ENCODE measurements at regions not wholly inside any gene's neighbourhood (a gene's known extent, or its start where the extent isn't known, plus 50 kb on each side); places are given as distances from the start of the nearest gene placed in this dataset.
A peak's percentile ranks its signal among the peaks of the same experiment; 100 is the strongest.

DNA sequence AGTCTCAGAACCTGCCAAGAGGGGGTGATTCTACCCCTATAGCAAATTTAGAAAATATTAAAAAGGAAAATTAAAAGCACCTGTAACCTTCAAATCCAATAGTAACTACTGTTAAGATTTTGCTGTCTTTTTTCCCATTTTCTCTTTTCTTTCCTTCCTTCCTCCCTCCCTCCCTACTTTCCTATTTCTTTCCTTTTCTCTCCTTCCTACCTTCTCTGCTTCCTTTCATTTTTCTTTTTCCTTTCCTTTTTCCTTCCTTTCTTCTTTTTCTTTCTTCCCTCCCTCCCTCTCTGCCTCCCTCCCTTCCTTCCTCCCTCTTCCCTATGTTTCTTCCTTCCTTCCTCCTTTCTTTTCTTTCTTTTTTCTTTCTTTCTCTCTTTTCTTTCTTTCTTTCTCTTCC is 120.2 kb upstream of the KCTD7 start:
- no peaks in the 10 kb centered on the region for H3K36me3 Mint-ChIP-seq
- no peak overlapping the region for H3K27ac Mint-ChIP-seq
- CTCF ChIA-PET, result interaction anchor here in 1 of 2 donors (0.7 kb wide), 1 partner anchor 12 kb away, joined by 3 read pairs; no protein-coding TSS in a partner anchor
- POLR2A ChIA-PET, result interaction anchor here in 1 of 2 donors (0.5 kb wide), 1 partner anchor 437 kb away, joined by 5 read pairs; no protein-coding TSS in a partner anchor
- Histone ChIP-seq H3K4me1 (ENCODE audit: control insufficient read depth in 1 of 2, extremely low read depth in 1 of 2, insufficient read depth in 2 of 2, low read length in 2 of 2) (peaks cover 0 to 17% of the 10 kb centered on the region in 2 experiments), H3K4me3 (ENCODE audit: control insufficient read depth in 1 of 2, extremely low read depth in 1 of 2, low read length in 1 of 2) (no peak overlapping the region), H3K27me3 (replicated peaks in 1 of 2; ENCODE audit: control insufficient read depth in 2 of 2, extremely low read depth in 1 of 2, insufficient read depth in 2 of 2, low read length in 1 of 2) (peaks cover 4 to 46% of the 10 kb centered on the region in 2 experiments), H3K9me3 (no peaks in the 10 kb centered on the region), H3K36me3 (ENCODE audit: control insufficient read depth in 2 of 2, extremely low read depth in 1 of 2, insufficient read depth in 1 of 2, low read length in 1 of 2) (no peaks in the 10 kb centered on the region), H3K27ac (ENCODE audit: low read length) (no peak overlapping the region)
- DNase-seq (no peak), ATAC-seq (replicated peaks in 1 of 4) (no peak)
- peaks cover 0 to 9% (median 7%) of the 10 kb centered on the region in 3 donors for H3K4me1 Mint-ChIP-seq
- H3K27me3 Mint-ChIP-seq, result peaks cover 4 to 13% of the 10 kb centered on the region in 2 donors
- H3K9me3 Mint-ChIP-seq, result no peaks in the 10 kb centered on the region
- H3K4me3 Mint-ChIP-seq, result no peak overlapping the region

DNA sequence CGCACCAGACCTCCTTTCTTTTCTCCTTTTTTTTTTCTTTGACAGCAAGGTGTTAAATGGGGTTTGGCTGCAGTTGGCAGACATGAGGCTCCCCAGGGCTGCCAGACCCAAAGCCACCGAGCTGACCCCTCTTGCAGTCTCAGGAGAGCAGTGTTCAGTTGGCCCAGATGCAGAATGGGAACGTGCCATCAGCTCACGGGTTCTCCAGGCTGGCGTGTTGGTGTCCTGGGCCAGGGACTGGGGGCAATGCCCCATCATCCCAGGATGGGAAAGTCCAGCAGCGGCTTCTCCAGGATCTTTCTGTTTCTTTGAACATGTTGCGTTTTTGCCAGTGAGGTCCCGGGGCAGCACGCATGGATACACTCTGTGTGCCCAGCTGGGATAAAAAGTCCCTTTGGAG is 114.6 kb upstream of the KCTD7 start:
- 88% methylated on average over 8 of the region's 9 CpGs for WGBS (ENCODE audit: insufficient coverage)
- no peak for DNase-seq
- Mint-ChIP-seq H3K9me3 (no peaks in the 10 kb centered on the region), H3K4me1 (no peaks in the 10 kb centered on the region), H3K36me3 (no peaks in the 10 kb centered on the region), H3K27ac (no peak overlapping the region), H3K27me3 (no peaks in the 10 kb centered on the region), H3K4me3 (no peak overlapping the region)
- peaks cover 0 to 13% of the 10 kb centered on the region in 2 experiments for H3K27me3 ChIP-seq (replicated peaks in 1 of 2; ENCODE audit: control insufficient read depth in 2 of 2, extremely low read depth in 1 of 2, insufficient read depth in 2 of 2, low read length in 1 of 2)
- no peaks in the 10 kb centered on the region for H3K9me3 ChIP-seq
- ChIA-PET POLR2A (no interaction called here), CTCF (no interaction called here)
- H3K4me1 ChIP-seq (ENCODE audit: control insufficient read depth in 1 of 2, extremely low read depth in 1 of 2, insufficient read depth in 2 of 2, low read length in 2 of 2), result no peaks in the 10 kb centered on the region
- H3K27ac ChIP-seq (ENCODE audit: low read length), result no peak overlapping the region
- H3K36me3 ChIP-seq (ENCODE audit: control insufficient read depth in 2 of 2, extremely low read depth in 1 of 2, insufficient read depth in 1 of 2, low read length in 1 of 2), result no peaks in the 10 kb centered on the region
- no peak for ATAC-seq (replicated peaks in 1 of 4)
- no peak overlapping the region for H3K4me3 ChIP-seq (ENCODE audit: control insufficient read depth in 1 of 2, extremely low read depth in 1 of 2, low read length in 1 of 2)

DNA sequence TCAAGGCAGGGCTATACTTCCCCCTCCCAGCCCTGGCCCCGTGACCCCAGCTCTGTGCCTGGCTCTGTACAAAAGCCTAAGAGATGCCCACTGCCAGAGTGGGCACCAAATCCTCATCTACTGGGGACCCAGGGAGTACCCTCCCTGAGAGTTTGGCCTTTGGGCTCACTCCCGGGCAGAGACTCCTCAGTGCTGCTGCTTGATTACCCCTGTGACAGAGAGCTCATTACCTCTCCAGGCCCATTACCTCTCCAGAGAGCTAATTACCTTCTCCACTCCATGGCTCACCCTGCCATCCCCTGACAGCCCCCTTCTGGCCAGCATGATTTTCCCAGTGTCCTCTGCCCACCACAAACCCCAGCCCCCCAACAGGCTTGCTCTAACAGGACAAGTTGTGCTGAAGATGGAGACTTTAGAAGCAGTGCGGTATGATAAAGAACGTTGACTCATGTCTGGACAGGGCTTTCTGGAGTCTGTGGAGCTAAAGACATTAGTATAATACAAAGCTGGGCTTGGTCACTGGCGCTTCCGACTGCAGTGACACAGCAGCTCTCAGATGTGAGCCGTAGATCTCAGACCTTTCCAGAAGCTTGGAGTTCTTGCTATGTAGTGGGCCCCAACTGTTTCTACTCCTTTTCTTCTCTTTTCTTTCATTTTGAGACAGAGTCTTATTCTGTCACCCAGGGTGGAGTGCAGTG is 111.3 kb upstream of the KCTD7 start:
- no peaks in the 10 kb centered on the region for H3K36me3 Mint-ChIP-seq
- POLR2A ChIA-PET, result no interaction called here
- Histone ChIP-seq H3K27me3 (replicated peaks in 1 of 2; ENCODE audit: control insufficient read depth in 2 of 2, extremely low read depth in 1 of 2, insufficient read depth in 2 of 2, low read length in 1 of 2) (peaks cover 0 to 5% of the 10 kb centered on the region in 2 experiments), H3K4me3 (ENCODE audit: control insufficient read depth in 1 of 2, extremely low read depth in 1 of 2, low read length in 1 of 2) (no peak overlapping the region), H3K27ac (ENCODE audit: low read length) (no peak overlapping the region), H3K36me3 (ENCODE audit: control insufficient read depth in 2 of 2, extremely low read depth in 1 of 2, insufficient read depth in 1 of 2, low read length in 1 of 2) (no peaks in the 10 kb centered on the region), H3K9me3 (no peaks in the 10 kb centered on the region), H3K4me1 (ENCODE audit: control insufficient read depth in 1 of 2, extremely low read depth in 1 of 2, insufficient read depth in 2 of 2, low read length in 2 of 2) (peaks cover 0 to under 1% of the 10 kb centered on the region in 2 experiments)
- CTCF ChIA-PET, result interaction anchor here in 1 of 2 donors (0.6 kb wide), 1 partner anchor 127 kb away, joined by 3 read pairs; no protein-coding TSS in a partner anchor
- DNase-seq, result no peak
- whole genome bisulfite sequencing (ENCODE audit: insufficient coverage), result 96% methylated on average over 3 of the region's 7 CpGs
- H3K9me3 Mint-ChIP-seq, result no peaks in the 10 kb centered on the region
- H3K27ac Mint-ChIP-seq, result no peak overlapping the region
- ATAC-seq (replicated peaks in 1 of 4), result no peak
- no peak overlapping the region for H3K4me3 Mint-ChIP-seq
- H3K4me1 Mint-ChIP-seq, result peaks cover 0 to 3% (median 2%) of the 10 kb centered on the region in 3 donors
- no peaks in the 10 kb centered on the region for H3K27me3 Mint-ChIP-seq

DNA sequence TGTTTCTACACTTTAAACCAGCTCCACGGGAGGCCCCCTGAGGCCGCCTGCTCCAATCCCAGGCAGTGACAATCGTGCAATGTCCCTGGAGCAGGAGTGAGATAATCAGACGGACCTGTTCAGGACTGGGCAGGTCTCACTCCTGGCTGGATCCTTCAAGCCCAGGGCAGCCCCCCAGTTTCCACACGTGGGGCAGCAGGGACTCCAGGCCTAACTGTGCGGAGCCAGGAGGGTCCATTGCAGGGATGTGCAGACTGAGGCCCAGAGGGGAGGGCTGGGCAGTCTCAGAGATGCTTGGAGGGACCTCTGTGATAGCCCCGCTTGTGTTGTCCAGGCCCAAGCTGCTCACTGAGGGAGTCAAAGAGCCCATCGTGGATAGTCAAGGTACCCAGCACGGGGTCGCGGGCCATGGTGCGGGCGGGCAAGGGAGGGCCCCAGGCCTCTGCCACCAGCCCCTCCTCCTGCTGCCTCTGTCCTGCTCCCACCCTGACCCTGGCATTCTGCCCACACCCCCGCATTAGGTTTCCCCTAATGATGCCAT is 110.5 kb upstream of the KCTD7 start:
- H3K9me3 Mint-ChIP-seq, result no peaks in the 10 kb centered on the region
- no peaks in the 10 kb centered on the region for H3K27me3 Mint-ChIP-seq
- ATAC-seq (replicated peaks in 1 of 4) (no peak), DNase-seq (no peak)
- ChIA-PET POLR2A (no interaction called here), CTCF (no interaction called here)
- peaks cover 0 to 9% of the 10 kb centered on the region in 2 experiments for H3K4me1 ChIP-seq (ENCODE audit: control insufficient read depth in 1 of 2, extremely low read depth in 1 of 2, insufficient read depth in 2 of 2, low read length in 2 of 2)
- H3K9me3 ChIP-seq, result no peaks in the 10 kb centered on the region
- H3K4me3 ChIP-seq (ENCODE audit: control insufficient read depth in 1 of 2, extremely low read depth in 1 of 2, low read length in 1 of 2), result no peak overlapping the region
- 87% methylated on average over 13 of the region's 14 CpGs for WGBS (ENCODE audit: insufficient coverage)
- no peak overlapping the region for H3K27ac ChIP-seq (ENCODE audit: low read length)
- no peaks in the 10 kb centered on the region for H3K36me3 Mint-ChIP-seq
- no peak overlapping the region for H3K4me3 Mint-ChIP-seq
- no peaks in the 10 kb centered on the region for H3K36me3 ChIP-seq (ENCODE audit: control insufficient read depth in 2 of 2, extremely low read depth in 1 of 2, insufficient read depth in 1 of 2, low read length in 1 of 2)
- peaks cover 2 to 3% (median 2%) of the 10 kb centered on the region in 3 donors for H3K4me1 Mint-ChIP-seq
- peaks cover 0 to 2% of the 10 kb centered on the region in 2 experiments for H3K27me3 ChIP-seq (replicated peaks in 1 of 2; ENCODE audit: control insufficient read depth in 2 of 2, extremely low read depth in 1 of 2, insufficient read depth in 2 of 2, low read length in 1 of 2)
- no peak overlapping the region for H3K27ac Mint-ChIP-seq

DNA sequence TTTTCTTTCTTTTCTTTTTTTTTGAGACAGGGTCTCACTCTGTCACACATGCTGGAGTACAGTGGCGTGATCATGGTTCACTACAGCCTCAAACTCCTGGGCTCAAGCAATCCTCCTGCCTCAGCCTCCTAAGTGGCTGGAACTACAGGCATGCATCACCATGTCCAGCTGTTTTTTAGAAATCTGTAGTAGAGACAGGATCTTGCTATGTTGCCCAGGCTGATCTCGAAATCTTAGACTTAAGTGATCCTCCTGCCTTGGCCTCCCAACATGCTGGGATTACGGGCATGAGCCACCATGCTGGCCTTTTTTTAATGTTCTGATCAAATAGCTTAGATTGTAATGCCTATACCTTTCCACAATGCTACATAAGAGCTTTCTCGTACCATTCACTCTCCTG is 107.0 kb upstream of the KCTD7 start:
- Mint-ChIP-seq H3K4me1 (peaks cover 2 to 5% (median 3%) of the 10 kb centered on the region in 3 donors), H3K27ac (no peak overlapping the region), H3K4me3 (no peak overlapping the region), H3K36me3 (no peaks in the 10 kb centered on the region), H3K27me3 (no peaks in the 10 kb centered on the region), H3K9me3 (no peaks in the 10 kb centered on the region)
- 80% methylated on average over 2 of the region's 4 CpGs for WGBS (ENCODE audit: insufficient coverage)
- no peaks in the 10 kb centered on the region for H3K9me3 ChIP-seq
- H3K4me3 ChIP-seq (ENCODE audit: control insufficient read depth in 1 of 2, extremely low read depth in 1 of 2, low read length in 1 of 2), result no peak overlapping the region
- ATAC-seq (replicated peaks in 1 of 4) (no peak), DNase-seq (no peak)
- H3K27me3 ChIP-seq (replicated peaks in 1 of 2; ENCODE audit: control insufficient read depth in 2 of 2, extremely low read depth in 1 of 2, insufficient read depth in 2 of 2, low read length in 1 of 2), result no peaks in the 10 kb centered on the region
- H3K27ac ChIP-seq (ENCODE audit: low read length), result no peak overlapping the region
- H3K36me3 ChIP-seq (ENCODE audit: control insufficient read depth in 2 of 2, extremely low read depth in 1 of 2, insufficient read depth in 1 of 2, low read length in 1 of 2), result no peaks in the 10 kb centered on the region
- CTCF ChIA-PET, result no interaction called here
- POLR2A ChIA-PET, result no interaction called here
- H3K4me1 ChIP-seq (ENCODE audit: control insufficient read depth in 1 of 2, extremely low read depth in 1 of 2, insufficient read depth in 2 of 2, low read length in 2 of 2), result peaks cover 0 to 13% of the 10 kb centered on the region in 2 experiments

DNA sequence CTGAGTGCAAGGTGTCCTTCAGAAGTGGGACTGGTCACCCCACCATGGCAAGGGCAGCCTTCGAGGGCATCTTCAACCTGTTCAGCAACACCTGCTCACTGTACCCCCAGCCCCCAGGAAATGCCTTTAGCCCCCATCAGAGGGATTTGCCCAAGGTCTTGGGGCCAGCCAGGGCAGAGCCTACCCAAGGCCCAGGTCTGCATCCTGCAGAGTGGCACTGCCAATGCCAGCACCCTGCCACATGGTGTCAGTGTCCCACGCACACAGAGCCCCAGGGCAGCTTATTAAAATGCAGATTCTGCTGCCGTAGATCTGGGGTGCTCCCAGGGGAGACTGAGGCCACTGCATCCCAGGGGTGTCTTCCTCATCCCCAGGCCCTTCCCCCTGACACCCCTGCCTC is 106.2 kb upstream of the KCTD7 start:
- no peaks in the 10 kb centered on the region for H3K36me3 Mint-ChIP-seq
- Histone ChIP-seq H3K27me3 (replicated peaks in 1 of 2; ENCODE audit: control insufficient read depth in 2 of 2, extremely low read depth in 1 of 2, insufficient read depth in 2 of 2, low read length in 1 of 2) (no peaks in the 10 kb centered on the region), H3K4me3 (ENCODE audit: control insufficient read depth in 1 of 2, extremely low read depth in 1 of 2, low read length in 1 of 2) (no peak overlapping the region), H3K9me3 (no peaks in the 10 kb centered on the region), H3K27ac (ENCODE audit: low read length) (no peak overlapping the region), H3K4me1 (ENCODE audit: control insufficient read depth in 1 of 2, extremely low read depth in 1 of 2, insufficient read depth in 2 of 2, low read length in 2 of 2) (peaks cover 0 to 13% of the 10 kb centered on the region in 2 experiments), H3K36me3 (ENCODE audit: control insufficient read depth in 2 of 2, extremely low read depth in 1 of 2, insufficient read depth in 1 of 2, low read length in 1 of 2) (no peaks in the 10 kb centered on the region)
- H3K27me3 Mint-ChIP-seq, result no peaks in the 10 kb centered on the region
- 67% methylated on average over 1 of the region's 3 CpGs for WGBS (ENCODE audit: insufficient coverage)
- H3K4me3 Mint-ChIP-seq, result no peak overlapping the region
- peak in 2 of 4 experiments; percentile 63 for ATAC-seq (replicated peaks in 1 of 4)
- peaks cover 2 to 5% (median 3%) of the 10 kb centered on the region in 3 donors for H3K4me1 Mint-ChIP-seq
- CTCF ChIA-PET, result interaction anchor here in 1 of 2 donors (0.6 kb wide), 1 partner anchor 221 kb away, joined by 3 read pairs; no protein-coding TSS in a partner anchor
- H3K27ac Mint-ChIP-seq, result no peak overlapping the region
- POLR2A ChIA-PET, result interaction anchor here in 1 of 2 donors (0.6 kb wide), 1 partner anchor 49 kb away, joined by 3 read pairs; no protein-coding TSS in a partner anchor
- no peaks in the 10 kb centered on the region for H3K9me3 Mint-ChIP-seq
- peak in 1 of 35 experiments; percentile 22 for DNase-seq
